IMR-90 (cell line): ENCODE measurements at regions not wholly inside any gene's neighbourhood (a gene's known extent, or its start where the extent isn't known, plus 50 kb on each side); places are given as distances from the start of the nearest gene placed in this dataset.

Experiments
- ATAC-seq: fragments of 200-7000 bp; cut with Tn5 transposase; 2 replicates; pipeline ENCODE4 v1.9.1; 2020; ENCODE audit warnings: low read depth, mild to moderate bottlenecking, moderate library complexity
- BruUV-seq: library from RNA; stranded (reverse); fragments of 400-500 nt; replicated peaks from 2 replicates; lab custom pipeline; 2021; lab: Mats Ljungman, UMichigan
- CTCF ChIA-PET: fragments of 300-600 bp; formaldehyde crosslinking; extraction: SDS; loops from one replicate; lab custom pipeline; 2021; ENCODE audit warnings: antibody characterized with exemption; lab: Yijun Ruan, JAX
- POLR2A ChIA-PET: fragments of 300-600 bp; sonication (Branson Sonifier 250); formaldehyde crosslinking; loops from one replicate; lab custom pipeline; 2022; ENCODE audit warnings: antibody characterized with exemption; ENCODE audit not compliant: unreplicated experiment; lab: Charles Lee
- DNase-seq: peaks from one replicate; pipeline ENCODE4 v3.0.0; 2013
- H2AFZ ChIP-seq: replicated peaks from 2 replicates; pipeline ENCODE3; 2013; ENCODE audit warnings: low read length, mild to moderate bottlenecking; ENCODE audit not compliant: poor library complexity
- H2AK5ac ChIP-seq: 2 replicates; pipeline ENCODE4 v1.6.1; 2013; ENCODE audit warnings: low read depth, low read length, inconsistent platforms
- H2AK9ac ChIP-seq: replicated peaks from 2 replicates; pipeline ENCODE3; 2013; ENCODE audit warnings: mild to moderate bottlenecking, low read depth, low read length, moderate library complexity; ENCODE audit not compliant: poor library complexity
- H2BK120ac ChIP-seq: 2 replicates; pipeline ENCODE4 v1.6.1; 2013; ENCODE audit warnings: low read depth, low read length, inconsistent platforms
- H2BK15ac ChIP-seq: 3 replicates; pipeline ENCODE4 v1.6.1; 2013; ENCODE audit warnings: low read depth, low read length, inconsistent platforms
- H2BK20ac ChIP-seq: 2 replicates; pipeline ENCODE4 v1.6.1; 2013; ENCODE audit warnings: low read depth, mild to moderate bottlenecking, inconsistent platforms, low read length, moderate library complexity
- H2BK5ac ChIP-seq: 2 replicates; pipeline ENCODE4 v1.6.1; 2013; ENCODE audit warnings: mild to moderate bottlenecking, low read depth, low read length, inconsistent platforms; ENCODE audit not compliant: poor library complexity, severe bottlenecking
- H3K14ac ChIP-seq: replicated peaks from 2 replicates; pipeline ENCODE4 v1.6.1; 2013; ENCODE audit warnings: low read depth, low read length, inconsistent platforms
- H3K18ac ChIP-seq: 2 replicates; pipeline ENCODE4 v1.6.1; 2013; ENCODE audit warnings: low read depth, low read length, control low read depth
- H3K23ac ChIP-seq: 2 replicates; pipeline ENCODE4 v1.6.1; 2013; ENCODE audit warnings: low read depth, low read length, inconsistent platforms
- H3K27ac ChIP-seq: 2 replicates; pipeline ENCODE4 v1.5.1; 2013; ENCODE audit warnings: mild to moderate bottlenecking, control low read depth, low read length; ENCODE audit not compliant: insufficient read depth
- H3K27me3 ChIP-seq: 2 replicates; pipeline ENCODE4 v1.6.1; 2013; ENCODE audit warnings: low read length; ENCODE audit not compliant: control insufficient read depth, insufficient read depth
- H3K36me3 ChIP-seq: 2 replicates; pipeline ENCODE4 v1.6.1; 2013; ENCODE audit warnings: low read length, mixed read lengths; ENCODE audit not compliant: control insufficient read depth, insufficient read depth
- H3K4ac ChIP-seq: 2 replicates; pipeline ENCODE4 v1.6.1; 2013; ENCODE audit warnings: low read depth, low read length, inconsistent platforms
- H3K4me1 ChIP-seq: 2 replicates; pipeline ENCODE4 v1.6.1; 2013; ENCODE audit warnings: low read length, mixed read lengths; ENCODE audit not compliant: control insufficient read depth, insufficient read depth
- H3K4me2 ChIP-seq: 2 replicates; pipeline ENCODE4 v1.6.1; 2013; ENCODE audit warnings: low read depth, mild to moderate bottlenecking, control low read depth, low read length, moderate library complexity
- H3K4me3 ChIP-seq: 2 replicates; pipeline ENCODE4 v1.5.1; 2013; ENCODE audit warnings: low read depth, mild to moderate bottlenecking, control low read depth, low read length, moderate library complexity; ENCODE audit not compliant: insufficient read depth
- H3K56ac ChIP-seq: 2 replicates; pipeline ENCODE4 v1.6.1; 2013; ENCODE audit warnings: low read length, inconsistent platforms; ENCODE audit not compliant: insufficient read depth; ENCODE audit errors: extremely low read depth
- H3K79me1 ChIP-seq, 2 experiments: 2 replicates each; pipeline ENCODE4 v1.6.1; 2013; ENCODE audit warnings: low read length in 2 of 2, inconsistent platforms in 1 of 2, low read depth in 1 of 2
- H3K9ac ChIP-seq: 2 replicates; pipeline ENCODE4 v1.6.1; 2013; ENCODE audit warnings: low read depth, low read length, control low read depth
- H3K9me1 ChIP-seq: 2 replicates; pipeline ENCODE4 v1.6.1; 2013; ENCODE audit warnings: low read length, inconsistent platforms; ENCODE audit not compliant: insufficient read depth
- H3K9me3 ChIP-seq: 2 replicates; pipeline ENCODE4 v1.6.1; 2013; ENCODE audit warnings: low read length; ENCODE audit not compliant: control insufficient read depth, insufficient read depth
- H4K20me1 ChIP-seq: 2 replicates; pipeline ENCODE4 v1.6.1; 2013; ENCODE audit warnings: low read length, inconsistent platforms; ENCODE audit not compliant: insufficient read depth
- H4K5ac ChIP-seq: 2 replicates; pipeline ENCODE4 v1.6.1; 2013; ENCODE audit warnings: mild to moderate bottlenecking, low read depth, low read length, control low read depth
- H4K8ac ChIP-seq, 2 experiments: 2 replicates each; pipeline ENCODE4 v1.6.1; 2013; ENCODE audit warnings: low read depth in 2 of 2, low read length in 2 of 2, control low read depth in 1 of 2, inconsistent platforms in 1 of 2
- H4K91ac ChIP-seq: 2 replicates; pipeline ENCODE4 v1.6.1; 2013; ENCODE audit warnings: low read depth, low read length, inconsistent platforms; ENCODE audit not compliant: insufficient read depth
- BHLHE40 ChIP-seq: fragments of 150-350 bp; IDR thresholded peaks from 2 replicates; pipeline ENCODE4 v1.6.1; 2016; ENCODE audit warnings: mild to moderate bottlenecking, low read depth, low read length
- CEBPB ChIP-seq: IDR thresholded peaks from 2 replicates; pipeline ENCODE4 v1.6.1; 2012; ENCODE audit warnings: low read depth, low read length, improper control_type of control experiment
- CHD1 ChIP-seq: IDR thresholded peaks from 2 replicates; pipeline ENCODE4 v1.6.1; 2012; ENCODE audit warnings: low read depth, low read length, improper control_type of control experiment
- MAFK ChIP-seq: IDR thresholded peaks from 2 replicates; pipeline ENCODE4 v1.6.1; 2012; ENCODE audit warnings: low read depth, low read length, improper control_type of control experiment
- MXI1 ChIP-seq: IDR thresholded peaks from 2 replicates; pipeline ENCODE4 v1.6.1; 2012; ENCODE audit warnings: low read depth, mild to moderate bottlenecking, low read length, moderate library complexity, borderline replicate concordance
- NFE2L2 ChIP-seq: fragments of 150-350 bp; IDR thresholded peaks from 2 replicates; pipeline ENCODE4 v1.6.1; 2016; ENCODE audit warnings: low read depth, mild to moderate bottlenecking, low read length
- POLR2A ChIP-seq: IDR thresholded peaks from 2 replicates; pipeline ENCODE4 v1.6.1; 2012; ENCODE audit warnings: mild to moderate bottlenecking, low read depth, low read length
- RAD21 ChIP-seq: IDR thresholded peaks from 2 replicates; pipeline ENCODE4 v1.6.1; 2012; ENCODE audit warnings: low read length, improper control_type of control experiment
- RCOR1 ChIP-seq: IDR thresholded peaks from 2 replicates; pipeline ENCODE4 v1.6.1; 2012; ENCODE audit warnings: mild to moderate bottlenecking, low read length, improper control_type of control experiment; ENCODE audit not compliant: insufficient replicate concordance
- RFX5 ChIP-seq: IDR thresholded peaks from 2 replicates; pipeline ENCODE4 v1.8.0; 2012; ENCODE audit warnings: low read depth, mild to moderate bottlenecking, low read length, moderate library complexity
- SMC3 ChIP-seq: fragments of 150-350 bp; IDR thresholded peaks from 2 replicates; pipeline ENCODE4 v1.6.1; 2016; ENCODE audit warnings: low read depth, mild to moderate bottlenecking, antibody characterized with exemption, low read length, moderate library complexity
- WGBS, 2 experiments: methylation state at CpG; one replicate each; pipeline versions ENCODE4 v1.1.5 to v1.1.7; 2013; ENCODE audit warnings: missing lambda C conversion rate in 2 of 2; ENCODE audit not compliant: insufficient read length in 1 of 2; ENCODE audit errors: extremely low coverage in 2 of 2; 5-methylcytosine and 5-hydroxymethylcytosine counted together
- dilution Hi-C: fragments of 300-500 bp; cut with HindIII; formaldehyde crosslinking; loops from one replicate; pipeline ENCODE4 v1.14.3; 2018; ENCODE audit warnings: low sequenced_read_pairs; ENCODE audit not compliant: unreplicated experiment
- in situ Hi-C: fragments of 300-500 bp; cut with MboI; formaldehyde crosslinking; loops from 3 replicates; pipeline ENCODE4 v1.14.3; 2019; ENCODE audit warnings: low sequenced_read_pairs, inconsistent platforms, mixed read lengths
- intact Hi-C: fragments of 100-400 bp; cut with micrococcal nuclease; formaldehyde crosslinking; loops from 2 replicates; pipeline ENCODE4 v1.10.0; 2022
- TF ChIP-seq, protein P1 (sequence below): fragments of 150-350 bp; IDR thresholded peaks from 2 replicates; pipeline ENCODE4 v1.6.1; 2016; ENCODE audit warnings: low read depth, mild to moderate bottlenecking, low read length, moderate library complexity, borderline replicate concordance
- TF ChIP-seq, protein P2 (sequence below): conservative IDR thresholded peaks from 2 replicates; pipeline ENCODE4 v1.5.1; 2012; ENCODE audit warnings: mild to moderate bottlenecking, low read depth, low read length, improper control_type of control experiment

DNA sequence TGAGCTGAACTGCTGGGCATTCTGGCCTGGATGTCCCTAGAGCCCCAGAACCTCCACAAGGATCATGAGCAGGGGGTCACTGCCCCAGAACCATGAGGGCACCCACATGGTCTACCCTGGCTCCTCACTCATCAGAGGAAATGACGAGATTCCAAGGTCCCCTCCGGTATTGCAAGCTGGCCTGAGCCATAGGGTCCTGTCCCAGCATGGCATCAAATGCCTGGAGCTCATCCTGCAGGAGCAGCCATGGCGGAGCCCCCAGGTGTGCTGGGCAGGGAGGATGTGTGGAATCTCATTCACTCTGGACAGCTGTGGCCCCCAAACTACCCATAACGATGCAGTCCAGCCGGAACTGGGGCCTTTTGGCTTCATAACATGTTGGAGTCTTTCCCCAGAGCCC is 66.6 kb upstream of the ANTXRL start:
- no peak overlapping the region for H2AK5ac ChIP-seq
- no peaks in the 10 kb centered on the region for H3K9me3 ChIP-seq
- H3K36me3 ChIP-seq = no peaks in the 10 kb centered on the region
- no peaks in the 10 kb centered on the region for H3K4me1 ChIP-seq
- no peak overlapping the region for H2BK5ac ChIP-seq
- peaks cover 4% of the 10 kb centered on the region; the same call in 1 of the 2 replicates for H3K9me1 ChIP-seq
- H4K5ac ChIP-seq = no peak overlapping the region
- H3K14ac ChIP-seq = no peak overlapping the region
- no peak overlapping the region for H2BK120ac ChIP-seq
- H4K8ac ChIP-seq = no peak overlapping the region
- H3K4me2 ChIP-seq = no peak overlapping the region
- intact Hi-C loops (loop anchor here (10.0 kb wide), 1 partner anchor 985 kb away; no protein-coding TSS in a partner anchor), dilution Hi-C loops (no loop called here), in situ Hi-C loops (no loop called here)
- DNase-seq (no peak), ATAC-seq (no peak)
- no peak overlapping the region for H2BK15ac ChIP-seq
- no peaks in the 10 kb centered on the region for H4K20me1 ChIP-seq
- TF ChIP-seq NFE2L2 (no peak), MXI1 (no peak), SMC3 (no peak), MAFK (no peak), RAD21 (no peak), CEBPB (no peak), RCOR1 (no peak), RFX5 (no peak), BHLHE40 (no peak), POLR2A (no peak), CHD1 (no peak)
- TF ChIP-seq, protein P1, sequence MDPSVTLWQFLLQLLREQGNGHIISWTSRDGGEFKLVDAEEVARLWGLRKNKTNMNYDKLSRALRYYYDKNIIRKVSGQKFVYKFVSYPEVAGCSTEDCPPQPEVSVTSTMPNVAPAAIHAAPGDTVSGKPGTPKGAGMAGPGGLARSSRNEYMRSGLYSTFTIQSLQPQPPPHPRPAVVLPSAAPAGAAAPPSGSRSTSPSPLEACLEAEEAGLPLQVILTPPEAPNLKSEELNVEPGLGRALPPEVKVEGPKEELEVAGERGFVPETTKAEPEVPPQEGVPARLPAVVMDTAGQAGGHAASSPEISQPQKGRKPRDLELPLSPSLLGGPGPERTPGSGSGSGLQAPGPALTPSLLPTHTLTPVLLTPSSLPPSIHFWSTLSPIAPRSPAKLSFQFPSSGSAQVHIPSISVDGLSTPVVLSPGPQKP = no peak
- TF ChIP-seq, protein P2, sequence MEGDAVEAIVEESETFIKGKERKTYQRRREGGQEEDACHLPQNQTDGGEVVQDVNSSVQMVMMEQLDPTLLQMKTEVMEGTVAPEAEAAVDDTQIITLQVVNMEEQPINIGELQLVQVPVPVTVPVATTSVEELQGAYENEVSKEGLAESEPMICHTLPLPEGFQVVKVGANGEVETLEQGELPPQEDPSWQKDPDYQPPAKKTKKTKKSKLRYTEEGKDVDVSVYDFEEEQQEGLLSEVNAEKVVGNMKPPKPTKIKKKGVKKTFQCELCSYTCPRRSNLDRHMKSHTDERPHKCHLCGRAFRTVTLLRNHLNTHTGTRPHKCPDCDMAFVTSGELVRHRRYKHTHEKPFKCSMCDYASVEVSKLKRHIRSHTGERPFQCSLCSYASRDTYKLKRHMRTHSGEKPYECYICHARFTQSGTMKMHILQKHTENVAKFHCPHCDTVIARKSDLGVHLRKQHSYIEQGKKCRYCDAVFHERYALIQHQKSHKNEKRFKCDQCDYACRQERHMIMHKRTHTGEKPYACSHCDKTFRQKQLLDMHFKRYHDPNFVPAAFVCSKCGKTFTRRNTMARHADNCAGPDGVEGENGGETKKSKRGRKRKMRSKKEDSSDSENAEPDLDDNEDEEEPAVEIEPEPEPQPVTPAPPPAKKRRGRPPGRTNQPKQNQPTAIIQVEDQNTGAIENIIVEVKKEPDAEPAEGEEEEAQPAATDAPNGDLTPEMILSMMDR = no peak
- H3K9ac ChIP-seq = no peak overlapping the region
- H2AFZ ChIP-seq = no peak overlapping the region
- H2AK9ac ChIP-seq = no peak overlapping the region
- no peak overlapping the region for H4K91ac ChIP-seq
- H3K18ac ChIP-seq = no peak overlapping the region
- no peak overlapping the region for H2BK20ac ChIP-seq
- ChIA-PET POLR2A (no interaction called here), CTCF (interaction anchor here (1.1 kb wide), 1 partner anchor 9 kb away, joined by 3 read pairs; no protein-coding TSS in a partner anchor)
- no peaks in the 10 kb centered on the region for H3K79me1 ChIP-seq
- H3K4ac ChIP-seq = no peak overlapping the region
- H3K27me3 ChIP-seq = peaks cover 18% of the 10 kb centered on the region
- no peak overlapping the region for H3K56ac ChIP-seq
- H3K4me3 ChIP-seq = no peak overlapping the region
- no peak overlapping the region for H3K27ac ChIP-seq
- no peak overlapping the region for H3K23ac ChIP-seq
- BruUV-seq = no TSS peak
- WGBS, 2 experiments = no CpG with 5 or more reads among the region's 5 CpGs
